SU-DHL-6 (cell line): ENCODE measurements at regions not wholly inside any gene's neighbourhood (a gene's known extent, or its start where the extent isn't known, plus 50 kb on each side); places are given as distances from the start of the nearest gene placed in this dataset.
"Not testable (repeated sequence)": the region's sequence is repeated elsewhere in the genome, so short reads cannot be mapped to it uniquely, and the experiment has no call there.

Experiments used
- H2AFZ ChIP-seq: fragments of 200-600 bp; sonication (generic); 2 replicates; pipeline ENCODE4 v1.6.1; 2014; ENCODE audit warnings: low read depth, mild to moderate bottlenecking, moderate library complexity, mixed read lengths, antibody characterized with exemption, low read length; ENCODE audit not compliant: severe bottlenecking
- H3F3A ChIP-seq: fragments of 200-600 bp; shearing (Covaris generic); 2 replicates; pipeline ENCODE4 v1.6.0; 2016; ENCODE audit warnings: antibody characterized with exemption, mild to moderate bottlenecking; ENCODE audit not compliant: insufficient read depth
- H3K27ac ChIP-seq: fragments of 200-600 bp; sonication (generic); 2 replicates; pipeline ENCODE4 v1.5.1; 2016; ENCODE audit warnings: low read depth, mild to moderate bottlenecking, low read length, moderate library complexity, mixed read lengths
- H3K27me3 ChIP-seq: fragments of 200-600 bp; sonication (generic), shearing (Covaris generic); 2 replicates; pipeline ENCODE4 v1.6.0; 2014; ENCODE audit warnings: mild to moderate bottlenecking, low read length
- H3K36me3 ChIP-seq: fragments of 200-600 bp; sonication (generic); 2 replicates; pipeline ENCODE4 v1.6.1; 2014; ENCODE audit warnings: mild to moderate bottlenecking, low read length, mixed read lengths
- H3K4me2 ChIP-seq: fragments of 300-600, 200-600 bp; shearing (Covaris generic), sonication (generic); 2 replicates; pipeline ENCODE4 v1.6.0; 2014; ENCODE audit warnings: low read length, low read depth, mild to moderate bottlenecking; ENCODE audit not compliant: poor library complexity, severe bottlenecking
- H3K4me3 ChIP-seq: fragments of 200-600 bp; sonication (generic); 2 replicates; pipeline ENCODE4 v1.5.1; 2014; ENCODE audit warnings: antibody characterized with exemption, low read length, mild to moderate bottlenecking, mixed read lengths; ENCODE audit not compliant: insufficient read depth, poor library complexity, severe bottlenecking
- H3K79me2 ChIP-seq: fragments of 200-600 bp; sonication (generic); 2 replicates; pipeline ENCODE4 v1.6.1; 2014; ENCODE audit warnings: mild to moderate bottlenecking, low read length, moderate library complexity; ENCODE audit not compliant: insufficient read depth
- H3K9ac ChIP-seq: fragments of 200-600 bp; sonication (generic); 2 replicates; pipeline ENCODE4 v1.7.0; 2014; ENCODE audit warnings: mild to moderate bottlenecking, low read length
- H3K9me2 ChIP-seq: fragments of 200-600 bp; sonication (generic); replicated peaks from 2 replicates; pipeline ENCODE4 v1.6.1; 2014; ENCODE audit warnings: low read length; ENCODE audit not compliant: insufficient read depth
- H3K9me3 ChIP-seq: fragments of 200-600 bp; sonication (generic); 2 replicates; pipeline ENCODE4 v1.6.1; 2014; ENCODE audit warnings: low read length, mixed read lengths; ENCODE audit not compliant: insufficient read depth
- H4K20me1 ChIP-seq: fragments of 200-600 bp; sonication (generic); 2 replicates; pipeline ENCODE4 v1.6.1; 2014; ENCODE audit warnings: low read depth, mild to moderate bottlenecking, antibody characterized with exemption, low read length, moderate library complexity, mixed read lengths
- CTCF ChIP-seq: fragments of 200-600 bp; sonication (generic); IDR thresholded peaks from one replicate; pipeline ENCODE4 v1.5.1; 2017; ENCODE audit warnings: antibody characterized with exemption, mild to moderate bottlenecking, low read length, moderate library complexity; ENCODE audit not compliant: insufficient read depth, poor library complexity, severe bottlenecking
- EZH2phosphoT487 ChIP-seq: fragments of 200-600 bp; sonication (generic), shearing (Covaris generic); conservative IDR thresholded peaks from 2 replicates; pipeline ENCODE4 v1.6.1; 2018; ENCODE audit warnings: mild to moderate bottlenecking, antibody characterized with exemption, low read length, moderate library complexity, mixed read lengths

DNA sequence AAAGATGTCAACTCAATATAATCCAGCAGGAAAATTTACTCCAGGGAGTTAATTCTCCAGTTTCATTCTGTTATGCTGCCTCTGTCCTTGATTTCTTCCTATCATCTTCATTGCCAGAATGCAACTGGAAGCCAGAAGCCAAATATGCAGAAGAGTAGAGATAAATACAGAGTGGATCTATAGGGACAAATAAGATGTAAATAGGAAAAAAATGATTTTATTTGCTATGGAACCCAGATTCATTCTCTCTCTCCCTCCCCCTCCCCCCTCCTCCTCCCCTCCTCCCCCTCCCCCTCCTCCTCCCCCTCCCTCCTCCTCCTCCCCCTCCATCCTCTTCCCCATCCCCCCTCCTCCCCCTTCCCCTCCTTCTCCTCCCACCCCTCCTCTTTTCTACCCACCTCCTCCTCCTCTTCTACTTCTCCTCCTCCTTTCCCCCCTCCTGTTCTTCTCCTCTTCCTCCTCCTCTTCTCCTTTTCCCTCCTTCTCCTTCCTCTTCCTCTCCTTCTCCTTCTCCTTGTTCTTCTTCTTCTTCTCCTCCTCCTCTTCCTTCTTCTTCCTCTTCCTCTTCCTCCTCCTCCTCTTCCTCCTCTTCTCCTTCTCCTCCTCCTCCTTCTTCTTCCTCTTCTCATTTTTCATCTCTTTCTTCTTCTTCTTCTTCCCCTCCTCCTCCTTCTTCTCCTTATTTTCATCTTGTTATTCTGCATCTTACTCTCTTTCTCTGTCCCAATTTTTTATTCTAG lies 306.4 kb downstream of the NUF2 start:
- Histone ChIP-seq H3K79me2 (no peaks in the 10 kb centered on the region), H3F3A (no peaks in the 10 kb centered on the region), H3K36me3 (no peaks in the 10 kb centered on the region), H3K9me2 (no peaks in the 10 kb centered on the region), H3K4me2 (no peak overlapping the region), H2AFZ (no peak overlapping the region), H3K4me3 (no peak overlapping the region), H3K9ac (no peak overlapping the region), H3K27ac (no peak overlapping the region), H3K27me3 (no peaks in the 10 kb centered on the region), H3K9me3 (no peaks in the 10 kb centered on the region), H4K20me1 (no peaks in the 10 kb centered on the region)
- TF ChIP-seq EZH2phosphoT487 (no peak), CTCF (no peak)

DNA sequence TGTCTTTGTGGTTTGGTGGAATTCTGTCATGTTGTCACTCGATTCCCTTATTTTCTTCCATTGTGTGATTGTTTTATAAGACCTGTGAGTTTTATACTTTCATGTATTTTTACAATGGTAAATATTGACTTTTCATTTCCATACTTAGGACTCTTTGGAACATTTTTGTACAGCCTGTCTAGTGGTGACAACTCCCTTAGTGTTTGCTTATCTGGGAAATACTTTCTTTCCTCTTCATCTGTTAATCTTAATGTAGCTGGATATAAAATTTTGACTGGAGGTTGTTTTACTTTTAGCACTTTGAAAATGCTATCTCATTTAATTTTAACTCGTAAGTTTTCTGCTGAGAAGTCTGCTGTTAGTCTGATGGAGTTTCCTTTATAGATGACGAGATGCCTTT lies 310.5 kb downstream of the NUF2 start:
- H3K9me2 ChIP-seq = no peaks in the 10 kb centered on the region
- H3K4me2 ChIP-seq = no peak overlapping the region
- no peaks in the 10 kb centered on the region for H4K20me1 ChIP-seq
- H2AFZ ChIP-seq = no peak overlapping the region
- no peak overlapping the region for H3K4me3 ChIP-seq
- H3K9me3 ChIP-seq = no peaks in the 10 kb centered on the region
- no peaks in the 10 kb centered on the region for H3K27me3 ChIP-seq
- TF ChIP-seq EZH2phosphoT487 = no peak
- no peak for TF ChIP-seq CTCF
- no peaks in the 10 kb centered on the region for H3K79me2 ChIP-seq
- no peak overlapping the region for H3K27ac ChIP-seq
- no peaks in the 10 kb centered on the region for H3F3A ChIP-seq
- no peaks in the 10 kb centered on the region for H3K36me3 ChIP-seq
- H3K9ac ChIP-seq = no peak overlapping the region

GRCh38 chr1:163633366-163633765 lies 311.6 kb downstream of the NUF2 start:
- Histone ChIP-seq H3K4me3 (no peak overlapping the region), H3K9me3 (no peaks in the 10 kb centered on the region), H3K9me2 (no peaks in the 10 kb centered on the region), H3K36me3 (no peaks in the 10 kb centered on the region), H3F3A (no peaks in the 10 kb centered on the region), H3K27me3 (no peaks in the 10 kb centered on the region), H3K4me2 (no peak overlapping the region), H4K20me1 (no peaks in the 10 kb centered on the region), H2AFZ (no peak overlapping the region), H3K27ac (no peak overlapping the region), H3K9ac (no peak overlapping the region), H3K79me2 (no peaks in the 10 kb centered on the region)
- TF ChIP-seq EZH2phosphoT487 = no peak
- no peak for TF ChIP-seq CTCF

- H3K9me2 ChIP-seq, H3K27ac ChIP-seq, H3K27me3 ChIP-seq, H2AFZ ChIP-seq, H3K79me2 ChIP-seq, H3F3A ChIP-seq, H3K9me3 ChIP-seq, H3K4me2 ChIP-seq, H4K20me1 ChIP-seq, H3K36me3 ChIP-seq, H3K4me3 ChIP-seq, H3K9ac ChIP-seq: not testable (repeated sequence)
These were observed 323.9 kb downstream of the NUF2 start for GRCh38 chr1:163645676-163646075.
